GM19467 (cell line): ENCODE measurements at regions not wholly inside any gene's neighbourhood (a gene's known extent, or its start where the extent isn't known, plus 50 kb on each side); places are given as distances from the start of the nearest gene placed in this dataset.

Source experiments
- ATAC-seq: cut with Tn5 transposase; IDR thresholded peaks from one replicate; pipeline ENCODE4 v1.9.1; 2021; ENCODE audit warnings: mild to moderate bottlenecking, moderate library complexity; ENCODE audit not compliant: unreplicated experiment

- ATAC-seq, result no peak
These were observed 218.8 kb downstream of the SCG2 start for GRCh38 chr2:223383315-223383714.

- ATAC-seq, result no peak
These were observed 216.0 kb downstream of the SCG2 start for GRCh38 chr2:223386189-223386588.

GRCh38 chr2:223386984-223387383 lies 215.2 kb downstream of the SCG2 start:
- ATAC-seq, result no peak

- no peak for ATAC-seq
These were observed 212.5 kb downstream of the SCG2 start for GRCh38 chr2:223389624-223390023.

- ATAC-seq, result no peak
These were observed 205.2 kb downstream of the SCG2 start for GRCh38 chr2:223396993-223397392.

GRCh38 chr2:223399357-223399957 lies 202.7 kb downstream of the SCG2 start:
- no peak for ATAC-seq

- no peak for ATAC-seq
These were observed 197.5 kb downstream of the SCG2 start for GRCh38 chr2:223404616-223405015.

GRCh38 chr2:223414646-223415045 lies 187.5 kb downstream of the SCG2 start:
- ATAC-seq, result no peak

- ATAC-seq, result no peak
These were observed 187.1 kb downstream of the SCG2 start for GRCh38 chr2:223415071-223415470.

GRCh38 chr2:223416815-223417610 lies 185.1 kb downstream of the SCG2 start:
- no peak for ATAC-seq

GRCh38 chr2:223418131-223418530 lies 184.0 kb downstream of the SCG2 start:
- ATAC-seq, result no peak

GRCh38 chr2:223418604-223419199 lies 183.5 kb downstream of the SCG2 start:
- ATAC-seq, result no peak

- ATAC-seq, result no peak
These were observed 182.1 kb downstream of the SCG2 start for GRCh38 chr2:223420048-223420447.

- ATAC-seq, result no peak
These were observed 170.7 kb downstream of the SCG2 start for GRCh38 chr2:223431479-223431878.

GRCh38 chr2:223433461-223433860 lies 168.7 kb downstream of the SCG2 start:
- ATAC-seq, result no peak

GRCh38 chr2:223437788-223438187 lies 164.4 kb downstream of the SCG2 start:
- no peak for ATAC-seq

GRCh38 chr2:223439184-223439583 lies 163.0 kb downstream of the SCG2 start:
- no peak for ATAC-seq

GRCh38 chr2:223439786-223440185 lies 162.4 kb downstream of the SCG2 start:
- no peak for ATAC-seq

- ATAC-seq, result no peak
These were observed 159.3 kb downstream of the SCG2 start for GRCh38 chr2:223442847-223443246.

GRCh38 chr2:223450246-223450645 lies 151.9 kb downstream of the SCG2 start:
- ATAC-seq, result no peak

- no peak for ATAC-seq
These were observed 144.9 kb downstream of the SCG2 start for GRCh38 chr2:223457301-223457700.

GRCh38 chr2:223459328-223459939 lies 142.7 kb downstream of the SCG2 start:
- ATAC-seq, result no peak
